Keratinocyte (primary cell): ENCODE measurements at regions not wholly inside any gene's neighbourhood (a gene's known extent, or its start where the extent isn't known, plus 50 kb on each side); places are given as distances from the start of the nearest gene placed in this dataset.

Experiments used
- DNase-seq: peaks from one replicate; pipeline ENCODE4 v3.0.0-alpha.2; 2011; ENCODE audit warnings: low read depth, missing footprints, low spot score
- FAIRE-seq: peaks from 2 replicates; lab custom pipeline; 2011; peaks lifted over from hg19 to GRCh38; lab: Jason Lieb, UNC
- H2AFZ ChIP-seq: 2 replicates; pipeline ENCODE4 v1.6.0; 2012; ENCODE audit warnings: low read length, control low read depth, inconsistent platforms; ENCODE audit not compliant: control insufficient read depth
- H3K27ac ChIP-seq: 2 replicates; pipeline ENCODE4 v1.5.1; 2011; ENCODE audit warnings: low read length; ENCODE audit not compliant: control insufficient read depth, insufficient read depth
- H3K27me3 ChIP-seq: 3 replicates; pipeline ENCODE4 v1.6.0; 2011; ENCODE audit warnings: low read length; ENCODE audit not compliant: control insufficient read depth, insufficient read depth; ENCODE audit errors: extremely low read depth
- H3K36me3 ChIP-seq, 2 experiments: 2 replicates in 1 of 2; 3 replicates in 1 of 2; pipeline ENCODE4 v1.5.1; 2011; ENCODE audit warnings: low read length in 2 of 2, mild to moderate bottlenecking in 1 of 2; ENCODE audit not compliant: control insufficient read depth in 2 of 2, insufficient read depth in 2 of 2; ENCODE audit errors: extremely low read depth in 1 of 2
- H3K4me1 ChIP-seq: 3 replicates; pipeline ENCODE4 v1.5.1; 2011; ENCODE audit warnings: low read length; ENCODE audit not compliant: control insufficient read depth, insufficient read depth; ENCODE audit errors: extremely low read depth
- H3K4me2 ChIP-seq: 3 replicates; pipeline ENCODE4 v1.6.0; 2011; ENCODE audit warnings: low read depth, low read length; ENCODE audit not compliant: control insufficient read depth, insufficient read depth; ENCODE audit errors: extremely low read depth
- H3K4me3 ChIP-seq, 3 experiments: fragments of 200-600 bp in 1 of 3; sonication (generic) in 1 of 3; 2 replicates in 2 of 3; 3 replicates in 1 of 3; pipeline ENCODE4 v1.5.1; 2011 to 2016; ENCODE audit warnings: low read length in 3 of 3, mild to moderate bottlenecking in 3 of 3, control low read depth in 2 of 3, inconsistent platforms in 1 of 3, low read depth in 1 of 3, mixed read lengths in 1 of 3, mixed run types in 1 of 3, moderate library complexity in 1 of 3; ENCODE audit not compliant: control insufficient read depth in 2 of 3, insufficient read depth in 2 of 3; ENCODE audit errors: extremely low read depth in 1 of 3
- H3K79me2 ChIP-seq: 2 replicates; pipeline ENCODE4 v1.6.0; 2012; ENCODE audit warnings: low read length; ENCODE audit not compliant: control insufficient read depth, insufficient read depth
- H3K9ac ChIP-seq: 3 replicates; pipeline ENCODE4 v1.6.0; 2011; ENCODE audit warnings: low read length; ENCODE audit not compliant: control insufficient read depth, insufficient read depth; ENCODE audit errors: extremely low read depth
- H3K9me1 ChIP-seq: 3 replicates; pipeline ENCODE4 v1.6.0; 2011; ENCODE audit warnings: low read length; ENCODE audit not compliant: control insufficient read depth, insufficient read depth; ENCODE audit errors: extremely low read depth
- H3K9me3 ChIP-seq: 2 replicates; pipeline ENCODE4 v1.5.1; 2012; ENCODE audit warnings: low read depth, low read length; ENCODE audit not compliant: control insufficient read depth
- H4K20me1 ChIP-seq: 3 replicates; pipeline ENCODE4 v1.6.0; 2011; ENCODE audit warnings: low read length; ENCODE audit not compliant: control insufficient read depth, insufficient read depth; ENCODE audit errors: extremely low read depth
- EZH2 ChIP-seq: IDR thresholded peaks from one replicate; pipeline ENCODE4 v1.6.1; 2012; ENCODE audit warnings: inconsistent platforms, mild to moderate bottlenecking, low read length, moderate library complexity
- dilution Hi-C: fragments of 300-500 bp; cut with MboI; formaldehyde crosslinking; loops from one replicate; pipeline ENCODE4 v1.7.0; 2020; ENCODE audit warnings: low sequenced_read_pairs; ENCODE audit not compliant: extremely low pct_ligation_motif_present
- TF ChIP-seq, protein P1 (sequence below), 3 experiments: IDR thresholded peaks in 1 of 3; conservative IDR thresholded peaks in 1 of 3; optimal IDR thresholded peaks in 1 of 3; 2 replicates in 2 of 3; 3 replicates in 1 of 3; pipeline versions ENCODE3 to v1.5.1; 2011; ENCODE audit warnings: low read length in 3 of 3, mild to moderate bottlenecking in 3 of 3, moderate library complexity in 2 of 3, control low read depth in 1 of 3, inconsistent platforms in 1 of 3; ENCODE audit not compliant: insufficient read depth in 2 of 3; ENCODE audit errors: extremely low read depth in 1 of 3

DNA sequence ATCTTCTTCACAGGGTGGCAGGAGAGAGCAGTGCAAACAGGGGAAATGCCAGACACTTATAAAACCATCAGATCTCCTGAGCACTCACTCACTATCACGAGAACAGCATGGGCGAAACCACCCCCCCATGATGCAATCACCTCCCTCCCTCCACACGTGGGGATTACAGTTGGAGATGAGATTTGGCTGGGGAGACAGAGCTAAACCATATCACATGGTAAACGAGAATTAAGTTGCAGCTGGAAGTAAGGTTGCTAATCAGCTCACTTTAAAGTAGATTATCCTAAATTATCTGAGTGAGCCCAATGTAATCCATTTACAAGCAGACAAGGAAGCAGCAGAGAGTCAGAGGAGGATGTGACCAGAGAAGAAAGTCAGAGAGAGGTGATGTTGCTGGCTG, 102.2 kb upstream of the IPO5 start:
- Histone ChIP-seq H3K79me2 (no peaks in the 10 kb centered on the region), H3K4me2 (no peak overlapping the region), H4K20me1 (no peaks in the 10 kb centered on the region), H3K36me3 (no peaks in the 10 kb centered on the region), H3K9me3 (no peaks in the 10 kb centered on the region), H3K27ac (no peak overlapping the region), H3K4me3 (no peak overlapping the region), H2AFZ (no peak overlapping the region), H3K9ac (no peak overlapping the region), H3K4me1 (no peaks in the 10 kb centered on the region), H3K9me1 (no peaks in the 10 kb centered on the region), H3K27me3 (no peaks in the 10 kb centered on the region)
- DNase-seq (no peak), FAIRE-seq (no peak)
- no peak for TF ChIP-seq EZH2
- TF ChIP-seq, protein P1, sequence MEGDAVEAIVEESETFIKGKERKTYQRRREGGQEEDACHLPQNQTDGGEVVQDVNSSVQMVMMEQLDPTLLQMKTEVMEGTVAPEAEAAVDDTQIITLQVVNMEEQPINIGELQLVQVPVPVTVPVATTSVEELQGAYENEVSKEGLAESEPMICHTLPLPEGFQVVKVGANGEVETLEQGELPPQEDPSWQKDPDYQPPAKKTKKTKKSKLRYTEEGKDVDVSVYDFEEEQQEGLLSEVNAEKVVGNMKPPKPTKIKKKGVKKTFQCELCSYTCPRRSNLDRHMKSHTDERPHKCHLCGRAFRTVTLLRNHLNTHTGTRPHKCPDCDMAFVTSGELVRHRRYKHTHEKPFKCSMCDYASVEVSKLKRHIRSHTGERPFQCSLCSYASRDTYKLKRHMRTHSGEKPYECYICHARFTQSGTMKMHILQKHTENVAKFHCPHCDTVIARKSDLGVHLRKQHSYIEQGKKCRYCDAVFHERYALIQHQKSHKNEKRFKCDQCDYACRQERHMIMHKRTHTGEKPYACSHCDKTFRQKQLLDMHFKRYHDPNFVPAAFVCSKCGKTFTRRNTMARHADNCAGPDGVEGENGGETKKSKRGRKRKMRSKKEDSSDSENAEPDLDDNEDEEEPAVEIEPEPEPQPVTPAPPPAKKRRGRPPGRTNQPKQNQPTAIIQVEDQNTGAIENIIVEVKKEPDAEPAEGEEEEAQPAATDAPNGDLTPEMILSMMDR (optimal IDR thresholded peaks at IDR 0.05 in 1 of 3, IDR thresholded peaks at IDR 0.05 in 1 of 3, conservative IDR thresholded peaks at IDR 0.05 in 1 of 3; ENCODE audit: extremely low read depth in 1 of 3, insufficient read depth in 2 of 3, low read length in 3 of 3): no peak
- dilution Hi-C loops: no loop called here

DNA sequence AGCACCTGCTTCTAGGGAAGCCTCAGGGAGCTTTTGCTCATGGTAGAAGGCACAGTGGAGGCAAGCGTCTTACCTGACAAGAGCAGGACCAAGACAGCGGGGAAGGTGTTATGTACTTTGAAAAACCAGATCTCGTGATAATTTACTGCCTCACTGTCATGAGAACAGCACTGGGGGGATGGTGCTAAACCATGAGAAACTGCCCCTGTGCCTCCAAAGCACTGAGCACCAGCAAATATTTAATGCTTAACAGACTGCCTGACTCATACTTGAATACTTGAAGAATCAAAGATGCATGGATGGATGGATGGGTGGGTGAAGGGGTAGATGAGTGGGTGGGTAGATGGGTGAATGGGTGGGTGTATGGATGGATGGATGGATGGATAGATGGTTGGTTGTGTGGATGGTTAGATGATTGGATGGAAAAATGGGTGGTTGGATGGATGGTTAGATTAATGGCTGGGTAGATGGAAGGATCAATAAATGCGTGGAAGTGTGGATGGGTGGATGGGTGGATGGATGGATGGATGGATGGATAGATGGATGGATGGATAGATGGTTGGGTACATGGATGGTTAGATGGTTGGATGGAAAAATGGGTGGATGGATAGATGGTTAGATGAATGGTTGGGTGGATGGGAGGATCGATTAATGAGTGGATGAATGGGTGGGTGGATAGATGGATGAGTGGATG, 101.1 kb upstream of the IPO5 start:
- dilution Hi-C loops: no loop called here
- Histone ChIP-seq H2AFZ (no peak overlapping the region), H3K36me3 (no peaks in the 10 kb centered on the region), H3K27me3 (no peaks in the 10 kb centered on the region), H3K4me1 (no peaks in the 10 kb centered on the region), H4K20me1 (no peaks in the 10 kb centered on the region), H3K79me2 (no peaks in the 10 kb centered on the region), H3K9me1 (no peaks in the 10 kb centered on the region), H3K4me2 (no peak overlapping the region), H3K4me3 (no peak overlapping the region), H3K27ac (no peak overlapping the region), H3K9ac (no peak overlapping the region), H3K9me3 (no peaks in the 10 kb centered on the region)
- FAIRE-seq (no peak), DNase-seq (no peak)
- TF ChIP-seq EZH2: no peak
- TF ChIP-seq, protein P1 (optimal IDR thresholded peaks at IDR 0.05 in 1 of 3, IDR thresholded peaks at IDR 0.05 in 1 of 3, conservative IDR thresholded peaks at IDR 0.05 in 1 of 3; ENCODE audit: extremely low read depth in 1 of 3, insufficient read depth in 2 of 3, low read length in 3 of 3): no peak
